GM23338 (cell line): ENCODE measurements at regions not wholly inside any gene's neighbourhood (a gene's known extent, or its start where the extent isn't known, plus 50 kb on each side); places are given as distances from the start of the nearest gene placed in this dataset.

Experiments used
- ATAC-seq: fragments of 200-7000 bp; cut with Tn5 transposase; 3 replicates; pipeline ENCODE4 v1.9.1; 2020
- DNase-seq: peaks from one replicate; pipeline ENCODE4 v3.0.0-alpha.2; 2015; ENCODE audit warnings: low spot score
- H2AFZ ChIP-seq: fragments of 200-600 bp; sonication (generic); 2 replicates; pipeline ENCODE4 v1.8.0; 2016; ENCODE audit warnings: antibody characterized with exemption, mild to moderate bottlenecking, moderate library complexity
- H3F3A ChIP-seq: fragments of 200-600 bp; sonication (generic); replicated peaks from 2 replicates; pipeline ENCODE4 v1.8.0; 2017; ENCODE audit warnings: antibody characterized with exemption, mixed run types, low read depth
- H3K27ac ChIP-seq: fragments of 200-600 bp; sonication (generic); 2 replicates; pipeline ENCODE4 v1.6.1; 2016; ENCODE audit warnings: low read depth
- H3K27me3 ChIP-seq: fragments of 200-600 bp; sonication (generic); 2 replicates; pipeline ENCODE4 v1.8.0; 2016; ENCODE audit warnings: mild to moderate bottlenecking, mixed run types, moderate library complexity; ENCODE audit not compliant: insufficient read depth
- H3K36me3 ChIP-seq: fragments of 200-600 bp; sonication (generic); 2 replicates; pipeline ENCODE4 v1.8.0; 2016; ENCODE audit warnings: mild to moderate bottlenecking; ENCODE audit not compliant: insufficient read depth
- H3K4me1 ChIP-seq: fragments of 200-600 bp; sonication (generic); 2 replicates; pipeline ENCODE4 v1.8.0; 2016; ENCODE audit warnings: mild to moderate bottlenecking, moderate library complexity; ENCODE audit not compliant: insufficient read depth
- H3K4me2 ChIP-seq: fragments of 200-600 bp; sonication (generic); 2 replicates; pipeline ENCODE4 v1.7.1; 2017; ENCODE audit warnings: mixed run types
- H3K4me3 ChIP-seq: fragments of 200-600 bp; sonication (generic); 2 replicates; pipeline ENCODE4 v1.6.1; 2016; ENCODE audit warnings: mixed run types
- H3K79me2 ChIP-seq: fragments of 200-600 bp; sonication (generic); replicated peaks from 2 replicates; pipeline ENCODE4 v1.8.0; 2017; ENCODE audit warnings: mild to moderate bottlenecking; ENCODE audit not compliant: insufficient read depth
- H3K9me2 ChIP-seq: fragments of 200-600 bp; sonication (generic); 2 replicates; pipeline ENCODE4 v1.8.0; 2017; ENCODE audit not compliant: insufficient read depth
- H4K20me1 ChIP-seq: fragments of 200-600 bp; sonication (generic); replicated peaks from 2 replicates; pipeline ENCODE4 v1.8.0; 2017; ENCODE audit warnings: mild to moderate bottlenecking; ENCODE audit not compliant: insufficient read depth
- H3K27ac Mint-ChIP-seq: 2 replicates; pipeline ENCODE4 v1.8.0; 2020; ENCODE audit warnings: inconsistent platforms, mild to moderate bottlenecking, moderate library complexity, mixed read lengths
- H3K27me3 Mint-ChIP-seq: 3 replicates; pipeline ENCODE4 v1.8.0; 2022; ENCODE audit warnings: low read depth, mild to moderate bottlenecking, moderate library complexity, mixed read lengths, inconsistent platforms; ENCODE audit not compliant: insufficient read depth, poor library complexity
- H3K36me3 Mint-ChIP-seq: 3 replicates; pipeline ENCODE4 v1.8.0; 2021; ENCODE audit warnings: low read depth, mild to moderate bottlenecking, inconsistent platforms, moderate library complexity, mixed read lengths
- H3K4me1 Mint-ChIP-seq: 3 replicates; pipeline ENCODE4 v1.8.0; 2020; ENCODE audit warnings: mild to moderate bottlenecking, inconsistent platforms, mixed read lengths
- H3K4me3 Mint-ChIP-seq: 3 replicates; pipeline ENCODE4 v1.8.0; 2021; ENCODE audit warnings: moderate library complexity, mild to moderate bottlenecking, inconsistent platforms, mixed read lengths
- H3K9me3 Mint-ChIP-seq: 3 replicates; pipeline ENCODE4 v1.8.0; 2020; ENCODE audit warnings: moderate library complexity, mild to moderate bottlenecking, inconsistent platforms, mixed read lengths
- CREB1 ChIP-seq: fragments of 250-450 bp; sonication (Bioruptor Pico); IDR thresholded peaks from 2 replicates; pipeline ENCODE4 v1.5.0; 2020; ENCODE audit warnings: low read depth, mild to moderate bottlenecking, moderate library complexity
- CTCF ChIP-seq, 2 experiments: fragments of 200-600 bp in 1 of 2; sonication (generic) in 1 of 2; conservative IDR thresholded peaks; 2 replicates each; pipeline versions ENCODE4 v1.5.1 to v1.6.1; 2016 to 2017; ENCODE audit warnings: antibody characterized with exemption in 2 of 2, low read depth in 2 of 2, mild to moderate bottlenecking in 2 of 2, moderate library complexity in 1 of 2
- ETS1 ChIP-seq: IDR thresholded peaks from 2 replicates; pipeline ENCODE4 v1.6.1; 2016; ENCODE audit warnings: antibody characterized with exemption
- EZH2 ChIP-seq: fragments of 200-600 bp; sonication (generic); IDR thresholded peaks from one replicate; pipeline ENCODE4 v1.8.0; 2017; ENCODE audit warnings: antibody characterized with exemption, mild to moderate bottlenecking, low read depth; ENCODE audit not compliant: unreplicated experiment
- EZH2phosphoT487 ChIP-seq: fragments of 200-600 bp; sonication (generic); IDR thresholded peaks from one replicate; pipeline ENCODE4 v1.8.1; 2018; ENCODE audit warnings: antibody characterized with exemption; ENCODE audit not compliant: unreplicated experiment
- JUNB ChIP-seq: IDR thresholded peaks from one replicate; pipeline ENCODE4 v1.6.1; 2016; ENCODE audit warnings: antibody characterized with exemption; ENCODE audit not compliant: unreplicated experiment
- NANOG ChIP-seq: IDR thresholded peaks from 2 replicates; pipeline ENCODE4 v1.6.1; 2016; ENCODE audit warnings: antibody characterized with exemption, borderline replicate concordance
- POLR2AphosphoS5 ChIP-seq: IDR thresholded peaks from 2 replicates; pipeline ENCODE4 v1.6.1; 2016; ENCODE audit warnings: antibody characterized with exemption, low read depth
- REST ChIP-seq: IDR thresholded peaks from one replicate; pipeline ENCODE4 v1.6.1; 2018; ENCODE audit warnings: antibody characterized with exemption; ENCODE audit not compliant: unreplicated experiment
- STAT1 ChIP-seq: IDR thresholded peaks from one replicate; pipeline ENCODE4 v1.6.1; 2016; ENCODE audit warnings: antibody characterized with exemption; ENCODE audit not compliant: unreplicated experiment
- ZNF114 ChIP-seq: fragments of 250-450 bp; sonication (Bioruptor Pico); IDR thresholded peaks from 2 replicates; pipeline ENCODE4 v1.5.0; 2020; ENCODE audit warnings: mild to moderate bottlenecking, moderate library complexity
- ZNF331 ChIP-seq: fragments of 250-450 bp; sonication (Bioruptor Pico); IDR thresholded peaks from 2 replicates; pipeline ENCODE4 v1.5.0; 2020; ENCODE audit warnings: low read depth, mild to moderate bottlenecking, moderate library complexity

DNA sequence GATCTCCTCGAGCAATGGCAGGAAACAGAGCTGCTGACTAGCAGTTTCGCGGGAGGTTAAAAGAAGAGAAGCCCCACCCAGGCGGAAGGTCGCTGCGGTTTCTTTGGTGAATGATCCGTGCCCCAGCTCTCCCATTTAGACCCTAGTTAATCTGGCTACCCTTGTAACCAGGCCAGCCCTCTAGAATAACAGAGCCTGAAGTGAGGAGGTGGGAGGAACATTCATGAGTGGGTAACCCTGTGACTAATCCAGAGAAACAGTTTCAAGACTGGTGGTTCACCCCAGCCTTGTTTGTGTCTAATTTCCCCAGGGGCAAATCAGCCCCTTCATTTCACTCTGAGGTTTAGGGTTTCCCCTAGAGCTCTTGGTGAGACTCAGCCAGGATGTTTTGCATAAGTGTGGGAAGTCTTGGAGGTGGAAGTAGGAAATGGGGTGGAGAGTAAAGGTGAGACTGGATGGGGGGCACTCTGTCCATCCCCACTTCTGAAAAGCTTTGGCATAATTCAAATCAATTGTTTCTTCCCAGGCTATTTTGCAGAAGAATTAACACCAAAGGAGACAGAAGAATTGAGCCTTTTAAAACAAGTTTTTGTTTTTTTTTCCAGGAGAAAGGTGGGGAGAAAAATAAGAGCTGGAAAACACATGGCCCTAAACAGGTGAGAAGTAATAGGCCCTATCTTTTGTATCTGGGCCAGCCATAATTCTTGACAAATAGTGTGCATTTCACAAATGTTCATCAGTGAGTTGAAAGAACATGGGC, 303.1 kb downstream of the RPLP1 start:
- Histone ChIP-seq H3K4me1 (peaks cover 12% of the 10 kb centered on the region), H3K27me3 (no peaks in the 10 kb centered on the region), H3K9me2 (no peaks in the 10 kb centered on the region), H2AFZ (peak overlapping the region; percentile 94), H3F3A (no peaks in the 10 kb centered on the region), H3K4me2 (0 out of 2 replicates have a peak overlapping the region, but pooled peaks have one; percentile 44), H4K20me1 (no peaks in the 10 kb centered on the region), H3K79me2 (no peaks in the 10 kb centered on the region), H3K4me3 (0 out of 2 replicates have a peak overlapping the region, but pooled peaks have one; percentile 34), H3K36me3 (no peaks in the 10 kb centered on the region), H3K27ac (no peak overlapping the region)
- peaks cover 11% of the 10 kb centered on the region for H3K4me1 Mint-ChIP-seq
- H3K27me3 Mint-ChIP-seq: no peaks in the 10 kb centered on the region
- no peaks in the 10 kb centered on the region; the same call in 2 of the 3 replicates for H3K36me3 Mint-ChIP-seq
- H3K27ac Mint-ChIP-seq: no peak overlapping the region; the same call in 1 of the 2 replicates
- TF ChIP-seq ZNF331 (CRISPR knock-in tag) (no peak), NANOG (no peak), STAT1 (no peak), REST (no peak), JUNB (no peak), POLR2AphosphoS5 (no peak), ZNF114 (no peak), EZH2 (no peak), ETS1 (no peak), EZH2phosphoT487 (no peak), CTCF (conservative IDR thresholded peaks at IDR 0.05; ENCODE audit: low read depth in 2 of 2) (no peak), CREB1 (CRISPR knock-in tag) (no peak)
- peaks cover 4% of the 10 kb centered on the region; the same call in 2 of the 3 replicates for H3K9me3 Mint-ChIP-seq
- no peak overlapping the region for H3K4me3 Mint-ChIP-seq
- ATAC-seq (peak; percentile 74), DNase-seq (peak; percentile 23)
